HUES6 (cell line): ENCODE measurements at regions not wholly inside any gene's neighbourhood (a gene's known extent, or its start where the extent isn't known, plus 50 kb on each side); places are given as distances from the start of the nearest gene placed in this dataset.

ENCODE experiments used
- H3K27ac ChIP-seq: 2 replicates; pipeline ENCODE4 v1.7.0; 2013; ENCODE audit warnings: low read depth, mild to moderate bottlenecking, low read length, inconsistent platforms
- H3K27me3 ChIP-seq: 2 replicates; pipeline ENCODE4 v1.6.1; 2013; ENCODE audit warnings: low read length; ENCODE audit not compliant: control insufficient read depth, insufficient read depth
- H3K36me3 ChIP-seq: 2 replicates; pipeline ENCODE4 v1.6.1; 2013; ENCODE audit warnings: low read length; ENCODE audit not compliant: control insufficient read depth, insufficient read depth
- H3K4me1 ChIP-seq: 2 replicates; pipeline ENCODE4 v1.6.1; 2013; ENCODE audit warnings: low read length; ENCODE audit not compliant: control insufficient read depth, insufficient read depth
- H3K4me3 ChIP-seq: 2 replicates; pipeline ENCODE4 v1.5.1; 2013; ENCODE audit warnings: low read depth, low read length
- H3K9ac ChIP-seq: one replicate; pipeline ENCODE4 v1.6.1; 2013; ENCODE audit warnings: mild to moderate bottlenecking, low read length
- H3K9me3 ChIP-seq: 2 replicates; pipeline ENCODE4 v1.6.1; 2013; ENCODE audit warnings: low read depth, low read length; ENCODE audit not compliant: control insufficient read depth, insufficient read depth

- Histone ChIP-seq H3K9me3 (no peaks in the 10 kb centered on the region), H3K4me1 (no peaks in the 10 kb centered on the region), H3K36me3 (no peaks in the 10 kb centered on the region), H3K27ac (no peak overlapping the region), H3K27me3 (no peaks in the 10 kb centered on the region), H3K4me3 (no peak overlapping the region), H3K9ac (no peak overlapping the region)
Measured at GRCh38 chr4:71980976-71981375, 50.8 kb upstream of the NPFFR2 start.
